Gastroesophageal sphincter (tissue), 3 donors: ENCODE measurements at regions not wholly inside any gene's neighbourhood (a gene's known extent, or its start where the extent isn't known, plus 50 kb on each side); places are given as distances from the start of the nearest gene placed in this dataset.

Experiments used
- CTCF ChIP-seq, 4 experiments: fragments of 200-600 bp in 2 of 4; fragments of 450-650 bp in 2 of 4; sonication (generic) in 1 of 4; IDR thresholded peaks; one replicate each; pipeline ENCODE4 v1.5.1; 2017 to 2019; ENCODE audit warnings: antibody characterized with exemption in 4 of 4, mild to moderate bottlenecking in 2 of 4, moderate library complexity in 2 of 4
- EP300 ChIP-seq: sonication (generic); formaldehyde crosslinking; IDR thresholded peaks from one replicate; pipeline ENCODE4 v1.6.1; 2017; ENCODE audit warnings: antibody characterized with exemption, mild to moderate bottlenecking
- POLR2A ChIP-seq, 2 donors: fragments of 450-650 bp; IDR thresholded peaks; one replicate each; pipeline ENCODE4 v1.6.1; 2017; ENCODE audit warnings: antibody characterized with exemption in 2 of 2, mild to moderate bottlenecking in 2 of 2, moderate library complexity in 1 of 2
- POLR2AphosphoS5 ChIP-seq: sonication (generic); formaldehyde crosslinking; IDR thresholded peaks from one replicate; pipeline ENCODE4 v1.6.1; 2017; ENCODE audit warnings: antibody characterized with exemption

- TF ChIP-seq CTCF (IDR thresholded peaks at IDR 0.05) (no peak), POLR2A (IDR thresholded peaks at IDR 0.05) (no peak), POLR2AphosphoS5 (no peak), EP300 (no peak)
These were observed 113.2 kb upstream of the STX18 start for GRCh38 chr4:4655011-4655410.
